DOHH2 (cell line): ENCODE measurements at regions not wholly inside any gene's neighbourhood (a gene's known extent, or its start where the extent isn't known, plus 50 kb on each side); places are given as distances from the start of the nearest gene placed in this dataset.

Experiments
- H3F3A ChIP-seq: fragments of 200-600 bp; sonication (generic), shearing (Covaris generic); 2 replicates; pipeline ENCODE4 v1.6.0; 2016; ENCODE audit warnings: antibody characterized with exemption, mild to moderate bottlenecking; ENCODE audit not compliant: control insufficient read depth, insufficient read depth
- H3K27ac ChIP-seq: fragments of 200-600 bp; sonication (generic); 2 replicates; pipeline ENCODE4 v1.5.1; 2014; ENCODE audit warnings: low read depth, mild to moderate bottlenecking, low read length, moderate library complexity
- H3K27me3 ChIP-seq: fragments of 200-600 bp; sonication (generic); 2 replicates; pipeline ENCODE4 v1.6.1; 2014; ENCODE audit warnings: mild to moderate bottlenecking, low read length, mixed read lengths; ENCODE audit not compliant: control insufficient read depth
- H3K36me3 ChIP-seq: fragments of 200-600 bp; sonication (generic); 2 replicates; pipeline ENCODE4 v1.6.1; 2014; ENCODE audit warnings: mild to moderate bottlenecking, low read length, moderate library complexity, mixed read lengths; ENCODE audit not compliant: control insufficient read depth
- H3K4me1 ChIP-seq: fragments of 200-600 bp; sonication (generic); 2 replicates; pipeline ENCODE4 v1.6.1; 2014; ENCODE audit warnings: mild to moderate bottlenecking, low read length, mixed read lengths; ENCODE audit not compliant: control insufficient read depth
- H3K4me2 ChIP-seq: fragments of 200-600 bp; sonication (generic); 2 replicates; pipeline ENCODE4 v1.6.0; 2014; ENCODE audit warnings: mild to moderate bottlenecking, low read length, moderate library complexity
- H3K4me3 ChIP-seq: fragments of 200-600 bp; sonication (generic); 2 replicates; pipeline ENCODE4 v1.5.1; 2014; ENCODE audit warnings: mild to moderate bottlenecking, low read length, mixed read lengths
- H3K79me2 ChIP-seq: fragments of 200-600 bp; sonication (generic); 2 replicates; pipeline ENCODE4 v1.6.1; 2014; ENCODE audit warnings: mild to moderate bottlenecking, low read length, mixed read lengths; ENCODE audit not compliant: control insufficient read depth
- H3K9me2 ChIP-seq: fragments of 200-600 bp; sonication (generic); replicated peaks from 2 replicates; pipeline ENCODE4 v1.6.1; 2014; ENCODE audit warnings: mild to moderate bottlenecking, low read length, mixed read lengths; ENCODE audit not compliant: control insufficient read depth
- H3K9me3 ChIP-seq: fragments of 200-600 bp; sonication (generic); 2 replicates; pipeline ENCODE4 v1.6.1; 2014; ENCODE audit warnings: antibody characterized with exemption, low read length, mixed read lengths; ENCODE audit not compliant: control insufficient read depth, insufficient read depth
- H4K20me1 ChIP-seq: fragments of 200-600 bp; sonication (generic); 2 replicates; pipeline ENCODE4 v1.6.0; 2014; ENCODE audit warnings: low read depth, mild to moderate bottlenecking, antibody characterized with exemption, low read length, moderate library complexity; ENCODE audit not compliant: control insufficient read depth, insufficient read depth
- EZH2phosphoT487 ChIP-seq: fragments of 200-600 bp; sonication (generic); IDR thresholded peaks from 2 replicates; pipeline ENCODE4 v1.6.1; 2017; ENCODE audit warnings: borderline replicate concordance, mild to moderate bottlenecking, antibody characterized with exemption, low read length, moderate library complexity, mixed read lengths
- TF ChIP-seq, protein P1 (sequence below): fragments of 200-600 bp; sonication (generic); IDR thresholded peaks from one replicate; pipeline ENCODE4 v1.5.1; 2014; ENCODE audit warnings: antibody characterized with exemption, mild to moderate bottlenecking, low read depth, low read length; ENCODE audit not compliant: poor library complexity, severe bottlenecking

GRCh38 chr10:104546756-104547155 is 94.3 kb upstream of the SORCS3 start:
- Histone ChIP-seq H3K4me3 (no peak overlapping the region), H3K9me2 (no peaks in the 10 kb centered on the region), H3K4me2 (no peak overlapping the region), H3K4me1 (no peaks in the 10 kb centered on the region), H3K27ac (no peak overlapping the region), H3F3A (no peaks in the 10 kb centered on the region), H4K20me1 (no peaks in the 10 kb centered on the region), H3K9me3 (no peaks in the 10 kb centered on the region), H3K27me3 (no peaks in the 10 kb centered on the region), H3K79me2 (no peaks in the 10 kb centered on the region), H3K36me3 (no peaks in the 10 kb centered on the region)
- no peak for TF ChIP-seq EZH2phosphoT487
- TF ChIP-seq, protein P1, sequence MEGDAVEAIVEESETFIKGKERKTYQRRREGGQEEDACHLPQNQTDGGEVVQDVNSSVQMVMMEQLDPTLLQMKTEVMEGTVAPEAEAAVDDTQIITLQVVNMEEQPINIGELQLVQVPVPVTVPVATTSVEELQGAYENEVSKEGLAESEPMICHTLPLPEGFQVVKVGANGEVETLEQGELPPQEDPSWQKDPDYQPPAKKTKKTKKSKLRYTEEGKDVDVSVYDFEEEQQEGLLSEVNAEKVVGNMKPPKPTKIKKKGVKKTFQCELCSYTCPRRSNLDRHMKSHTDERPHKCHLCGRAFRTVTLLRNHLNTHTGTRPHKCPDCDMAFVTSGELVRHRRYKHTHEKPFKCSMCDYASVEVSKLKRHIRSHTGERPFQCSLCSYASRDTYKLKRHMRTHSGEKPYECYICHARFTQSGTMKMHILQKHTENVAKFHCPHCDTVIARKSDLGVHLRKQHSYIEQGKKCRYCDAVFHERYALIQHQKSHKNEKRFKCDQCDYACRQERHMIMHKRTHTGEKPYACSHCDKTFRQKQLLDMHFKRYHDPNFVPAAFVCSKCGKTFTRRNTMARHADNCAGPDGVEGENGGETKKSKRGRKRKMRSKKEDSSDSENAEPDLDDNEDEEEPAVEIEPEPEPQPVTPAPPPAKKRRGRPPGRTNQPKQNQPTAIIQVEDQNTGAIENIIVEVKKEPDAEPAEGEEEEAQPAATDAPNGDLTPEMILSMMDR = no peak

DNA sequence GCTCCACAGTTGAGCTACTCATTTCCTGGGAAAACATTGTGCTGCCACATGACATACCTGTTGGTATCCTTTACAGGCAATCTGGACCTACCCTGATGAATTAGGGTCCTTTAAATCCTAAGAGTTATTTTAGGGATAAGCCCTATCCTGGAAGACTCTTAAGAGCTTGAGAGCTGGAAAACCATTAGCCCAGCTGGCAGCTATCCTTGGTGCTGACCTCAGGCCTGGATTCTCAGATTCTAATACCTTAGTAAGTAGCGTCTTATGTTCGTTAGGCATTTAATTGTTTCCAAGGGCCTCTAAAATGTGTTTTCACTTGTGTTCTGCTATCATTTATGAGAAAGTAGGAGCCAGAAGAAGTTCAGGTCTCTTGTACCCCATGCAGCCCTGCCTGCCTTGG is 93.0 kb upstream of the SORCS3 start:
- TF ChIP-seq EZH2phosphoT487 = no peak
- TF ChIP-seq, protein P1 = no peak

GRCh38 chr10:104556831-104557230 is 84.3 kb upstream of the SORCS3 start:
- Histone ChIP-seq H3K4me1 (no peaks in the 10 kb centered on the region), H3K9me3 (no peaks in the 10 kb centered on the region), H3F3A (no peaks in the 10 kb centered on the region), H3K36me3 (no peaks in the 10 kb centered on the region), H3K4me3 (no peak overlapping the region), H3K79me2 (no peaks in the 10 kb centered on the region), H4K20me1 (no peaks in the 10 kb centered on the region), H3K4me2 (no peak overlapping the region), H3K9me2 (no peaks in the 10 kb centered on the region), H3K27me3 (no peaks in the 10 kb centered on the region), H3K27ac (no peak overlapping the region)
- TF ChIP-seq, protein P1 = no peak
- TF ChIP-seq EZH2phosphoT487 = no peak

More for the DNA sequence above, 93.0 kb upstream of the SORCS3 start:
- no peak overlapping the region for H3K27ac ChIP-seq
- no peaks in the 10 kb centered on the region for H3K79me2 ChIP-seq
- no peaks in the 10 kb centered on the region for H3K4me1 ChIP-seq
- H3K4me2 ChIP-seq = no peak overlapping the region
- no peaks in the 10 kb centered on the region for H4K20me1 ChIP-seq
- H3K9me2 ChIP-seq = no peaks in the 10 kb centered on the region
- H3F3A ChIP-seq = no peaks in the 10 kb centered on the region
- H3K27me3 ChIP-seq = no peaks in the 10 kb centered on the region
- no peaks in the 10 kb centered on the region for H3K9me3 ChIP-seq
- no peak overlapping the region for H3K4me3 ChIP-seq
- no peaks in the 10 kb centered on the region for H3K36me3 ChIP-seq
